ENCODE measurements at regions not wholly inside any gene's neighbourhood (a gene's known extent, or its start where the extent isn't known, plus 50 kb on each side); places are given as distances from the start of the nearest gene placed in this dataset.
A peak's percentile ranks its signal among the peaks of the same experiment; 100 is the strongest.

DNA sequence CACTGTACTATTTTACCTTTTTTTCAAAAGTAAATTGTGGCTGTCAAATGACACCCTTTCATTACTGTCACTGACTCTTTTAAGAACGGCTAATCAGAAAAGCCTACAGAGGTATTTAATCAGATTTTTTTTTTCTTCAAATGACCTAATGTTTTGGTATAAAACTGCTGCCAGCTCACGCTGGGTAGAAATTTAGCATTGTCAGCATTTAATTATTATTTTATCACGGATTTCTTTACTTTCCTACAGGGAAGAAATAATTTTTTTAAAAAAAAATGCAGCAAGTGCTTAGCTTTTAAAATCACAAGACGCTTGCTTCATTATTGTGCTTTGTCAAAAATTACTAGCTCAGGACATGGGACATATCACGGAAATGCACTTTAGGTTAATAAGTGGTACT lies 149.1 kb upstream of the FOXN3 start:
- Histone ChIP-seq H3K4me1 (peaks cover 15% of the 10 kb centered on the region), H3K27ac (no peak overlapping the region), H3K27me3 (ENCODE audit: insufficient read depth in 3 of 3, low read length in 2 of 3) (no peaks in the 10 kb centered on the region), H3K4me3 (no peak overlapping the region), H3K9me3 (no peaks in the 10 kb centered on the region), H3K36me3 (ENCODE audit: insufficient read depth in 1 of 2, low read depth in 1 of 2) (no peaks in the 10 kb centered on the region)
- 69 to 83% (median 71%) methylated on average over 5 of the region's 5 CpGs for WGBS, 3 donors
- DNase-seq (no peak), ATAC-seq (no peak)
- TF ChIP-seq, protein P1, sequence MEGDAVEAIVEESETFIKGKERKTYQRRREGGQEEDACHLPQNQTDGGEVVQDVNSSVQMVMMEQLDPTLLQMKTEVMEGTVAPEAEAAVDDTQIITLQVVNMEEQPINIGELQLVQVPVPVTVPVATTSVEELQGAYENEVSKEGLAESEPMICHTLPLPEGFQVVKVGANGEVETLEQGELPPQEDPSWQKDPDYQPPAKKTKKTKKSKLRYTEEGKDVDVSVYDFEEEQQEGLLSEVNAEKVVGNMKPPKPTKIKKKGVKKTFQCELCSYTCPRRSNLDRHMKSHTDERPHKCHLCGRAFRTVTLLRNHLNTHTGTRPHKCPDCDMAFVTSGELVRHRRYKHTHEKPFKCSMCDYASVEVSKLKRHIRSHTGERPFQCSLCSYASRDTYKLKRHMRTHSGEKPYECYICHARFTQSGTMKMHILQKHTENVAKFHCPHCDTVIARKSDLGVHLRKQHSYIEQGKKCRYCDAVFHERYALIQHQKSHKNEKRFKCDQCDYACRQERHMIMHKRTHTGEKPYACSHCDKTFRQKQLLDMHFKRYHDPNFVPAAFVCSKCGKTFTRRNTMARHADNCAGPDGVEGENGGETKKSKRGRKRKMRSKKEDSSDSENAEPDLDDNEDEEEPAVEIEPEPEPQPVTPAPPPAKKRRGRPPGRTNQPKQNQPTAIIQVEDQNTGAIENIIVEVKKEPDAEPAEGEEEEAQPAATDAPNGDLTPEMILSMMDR (IDR thresholded peaks at IDR 0.05) = no peak
- intact Hi-C loops (cut with DNase I) = no loop called here

DNA sequence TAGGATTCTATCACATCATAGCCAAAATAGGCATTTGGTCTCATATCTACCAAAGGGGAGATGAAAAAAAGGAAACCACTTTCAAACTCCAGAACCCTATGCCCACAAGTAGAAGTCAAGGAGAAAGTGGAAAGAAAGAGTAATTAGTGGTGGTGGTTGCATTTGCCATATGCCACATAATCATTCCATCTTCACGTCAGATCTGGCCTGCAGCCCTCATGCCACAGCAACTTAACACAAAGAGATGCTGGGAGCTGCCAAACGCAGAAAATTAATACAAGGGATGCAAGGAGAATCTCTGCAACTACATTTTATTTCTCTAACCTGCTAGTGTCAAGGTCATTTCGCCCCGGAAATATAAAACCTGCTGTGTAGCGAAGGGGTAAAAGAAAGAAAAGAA lies 148.6 kb upstream of the FOXN3 start:
- no peak for DNase-seq
- 42 to 49% (median 43%) methylated on average over 5 of the region's 5 CpGs for WGBS, 3 donors
- Histone ChIP-seq H3K4me1 (peaks cover 10% of the 10 kb centered on the region), H3K4me3 (no peak overlapping the region), H3K9me3 (no peaks in the 10 kb centered on the region), H3K27me3 (ENCODE audit: insufficient read depth in 3 of 3, low read length in 2 of 3) (no peaks in the 10 kb centered on the region), H3K36me3 (ENCODE audit: insufficient read depth in 1 of 2, low read depth in 1 of 2) (no peaks in the 10 kb centered on the region), H3K27ac (no peak overlapping the region)
- ATAC-seq = no peak
- intact Hi-C loops (cut with DNase I) = no loop called here
- TF ChIP-seq, protein P1 (IDR thresholded peaks at IDR 0.05) = no peak

DNA sequence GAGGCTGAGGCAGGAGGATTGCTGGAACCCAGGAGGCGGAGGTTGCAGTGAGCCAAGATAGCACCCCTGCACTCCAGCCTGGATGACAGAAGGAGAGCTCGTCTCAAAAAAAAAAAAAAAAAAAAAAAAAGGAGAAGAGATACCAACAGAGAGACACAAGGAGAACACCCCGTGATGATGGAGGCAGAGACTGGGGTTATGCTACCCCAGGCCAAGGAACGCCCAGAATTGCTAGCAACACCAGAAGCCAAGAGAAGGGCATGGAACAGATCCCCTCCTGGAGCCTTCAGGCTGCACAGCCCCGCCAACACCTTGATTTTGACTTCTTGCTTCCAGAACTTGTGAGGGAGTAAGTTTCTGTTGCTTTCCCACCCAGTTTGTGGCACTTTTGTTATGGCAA lies 148.0 kb upstream of the FOXN3 start:
- H3K4me1 ChIP-seq = peaks cover 10% of the 10 kb centered on the region
- 89 to 94% (median 94%) methylated on average over 5 of the region's 5 CpGs for WGBS, 3 donors
- intact Hi-C loops (cut with DNase I) = no loop called here

DNA sequence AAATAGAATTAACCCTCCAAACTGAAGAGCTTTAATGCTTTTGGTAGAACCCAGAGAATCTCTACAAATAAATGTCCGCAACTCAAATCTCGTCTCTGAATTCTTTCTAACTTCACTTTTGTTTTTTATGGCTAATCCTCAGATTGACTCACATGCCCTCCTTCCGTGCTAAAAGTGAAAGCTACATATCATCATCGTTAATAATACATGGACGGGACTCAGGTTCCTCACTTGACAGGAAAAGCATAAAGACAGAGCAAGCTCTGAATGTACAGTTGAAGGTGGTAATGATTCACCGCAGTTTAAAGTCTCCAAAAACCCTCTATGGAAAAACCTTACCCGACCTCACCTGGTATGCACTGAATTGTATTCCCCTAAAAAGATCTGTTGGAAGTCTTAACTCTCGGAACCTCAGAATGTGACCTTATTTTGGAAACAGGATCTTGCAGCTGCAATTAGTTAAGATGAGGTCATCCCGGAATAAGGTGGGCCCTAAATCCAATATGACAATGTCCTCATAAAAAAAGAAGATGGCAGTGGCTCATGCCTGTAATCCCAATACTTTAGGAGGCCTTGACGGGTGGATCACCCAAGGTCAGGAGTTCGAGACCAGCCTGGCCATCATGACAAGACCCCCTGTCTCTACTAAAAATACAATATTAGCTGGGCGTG lies 147.4 kb upstream of the FOXN3 start:
- 40 to 49% (median 47%) methylated on average over 12 of the region's 12 CpGs for WGBS, 3 donors
- H3K9me3 ChIP-seq = no peaks in the 10 kb centered on the region
- no peaks in the 10 kb centered on the region for H3K27me3 ChIP-seq (ENCODE audit: insufficient read depth in 3 of 3, low read length in 2 of 3)
- ATAC-seq = peak; percentile 56 to 74 (median 57)
- H3K4me3 ChIP-seq = peak overlapping the region; percentile 27
- DNase-seq = no peak
- intact Hi-C loops (cut with DNase I) = no loop called here
- no peaks in the 10 kb centered on the region for H3K36me3 ChIP-seq (ENCODE audit: insufficient read depth in 1 of 2, low read depth in 1 of 2)
- peaks cover 10% of the 10 kb centered on the region for H3K4me1 ChIP-seq
- peak overlapping the region; percentile 37 for H3K27ac ChIP-seq
- TF ChIP-seq, protein P1 (IDR thresholded peaks at IDR 0.05) = no peak

More for the DNA sequence above, 148.0 kb upstream of the FOXN3 start:
- Histone ChIP-seq H3K9me3 (no peaks in the 10 kb centered on the region), H3K4me3 (no peak overlapping the region), H3K27ac (peak overlapping the region; percentile 37), H3K36me3 (ENCODE audit: insufficient read depth in 1 of 2, low read depth in 1 of 2) (no peaks in the 10 kb centered on the region), H3K27me3 (ENCODE audit: insufficient read depth in 3 of 3, low read length in 2 of 3) (no peaks in the 10 kb centered on the region)
- peak in 1 of 4 donors; percentile 17 for ATAC-seq
- TF ChIP-seq, protein P1 (IDR thresholded peaks at IDR 0.05) = no peak
- DNase-seq = no peak

GRCh38 chr14:89563471-89563870 lies 146.4 kb upstream of the FOXN3 start:
- Histone ChIP-seq H3K4me1 (peaks cover 10% of the 10 kb centered on the region), H3K9me3 (no peaks in the 10 kb centered on the region), H3K27ac (peak overlapping the region; percentile 36), H3K36me3 (ENCODE audit: insufficient read depth in 1 of 2, low read depth in 1 of 2) (no peaks in the 10 kb centered on the region), H3K27me3 (ENCODE audit: insufficient read depth in 3 of 3, low read length in 2 of 3) (no peaks in the 10 kb centered on the region), H3K4me3 (no peak overlapping the region)
- ATAC-seq (no peak), DNase-seq (no peak)
- intact Hi-C loops (cut with DNase I) = no loop called here
- TF ChIP-seq, protein P1 (IDR thresholded peaks at IDR 0.05) = no peak
- WGBS, 3 donors = 88 to 95% (median 92%) methylated on average over 1 of the region's 1 CpG

All from psoas muscle (tissue), 7 donors.